ENCODE measurements at regions not wholly inside any gene's neighbourhood (a gene's known extent, or its start where the extent isn't known, plus 50 kb on each side); places are given as distances from the start of the nearest gene placed in this dataset.

- TF ChIP-seq POLR2A (IDR thresholded peaks at IDR 0.05; ENCODE audit: low read depth, low read length) = no peak
- TF ChIP-seq POLR2AphosphoS5 (IDR thresholded peaks at IDR 0.05; ENCODE audit: low read depth, low read length) = no peak
- TF ChIP-seq PAX5 (IDR thresholded peaks at IDR 0.05; ENCODE audit: insufficient read depth, low read length, severe bottlenecking) = no peak
- TF ChIP-seq TAF1 (IDR thresholded peaks at IDR 0.05; ENCODE audit: low read depth, low read length) = no peak
- no peak for TF ChIP-seq SPI1 (IDR thresholded peaks at IDR 0.05; ENCODE audit: low read depth, low read length)
Observed at GRCh38 chr15:96180087-96180748, 150.3 kb upstream of the NR2F2 start.

Data from GM12891 (cell line).